ENCODE measurements at regions not wholly inside any gene's neighbourhood (a gene's known extent, or its start where the extent isn't known, plus 50 kb on each side); places are given as distances from the start of the nearest gene placed in this dataset.

DNA sequence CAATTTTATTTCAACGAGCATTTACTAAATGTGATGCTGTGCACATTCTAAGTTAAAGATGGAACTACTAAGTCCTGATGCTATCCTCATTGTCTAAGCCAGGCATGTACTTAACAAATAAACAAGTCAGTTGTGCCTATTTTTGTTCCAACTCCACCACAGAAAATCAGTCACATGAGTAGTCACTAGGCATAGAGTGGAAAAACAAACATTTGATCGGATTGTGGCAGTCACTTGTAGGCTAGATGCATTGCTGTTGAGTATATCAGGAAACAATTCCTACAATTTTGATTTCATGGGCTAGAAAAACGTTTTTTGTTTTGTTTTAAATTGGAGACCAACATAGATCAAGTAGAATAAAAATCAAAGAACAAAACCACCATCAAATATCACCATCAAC is 177.6 kb upstream of the SLC25A13 start:
- DNase-seq = no peak
- intact Hi-C loops (cut with DNase I) = no loop called here

DNA sequence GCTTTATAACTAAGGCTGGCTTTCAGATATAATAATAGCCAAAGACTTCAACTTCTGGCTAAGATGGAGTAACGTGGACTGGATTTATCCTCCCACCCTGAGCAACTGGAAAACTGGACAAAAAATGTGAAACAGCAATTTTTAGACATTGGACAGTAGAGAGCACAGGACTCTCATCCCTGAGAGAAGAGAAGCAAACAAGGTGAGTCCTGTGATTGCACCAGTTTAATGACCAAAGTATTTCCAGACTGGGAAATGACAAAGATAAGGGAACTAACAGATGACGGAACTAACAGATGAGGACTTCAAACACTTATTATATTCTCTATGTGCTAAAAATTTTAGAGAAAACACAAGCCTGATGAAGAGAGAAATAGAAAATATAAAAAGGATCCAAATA is 175.7 kb upstream of the SLC25A13 start:
- intact Hi-C loops (cut with DNase I) = no loop called here

DNA sequence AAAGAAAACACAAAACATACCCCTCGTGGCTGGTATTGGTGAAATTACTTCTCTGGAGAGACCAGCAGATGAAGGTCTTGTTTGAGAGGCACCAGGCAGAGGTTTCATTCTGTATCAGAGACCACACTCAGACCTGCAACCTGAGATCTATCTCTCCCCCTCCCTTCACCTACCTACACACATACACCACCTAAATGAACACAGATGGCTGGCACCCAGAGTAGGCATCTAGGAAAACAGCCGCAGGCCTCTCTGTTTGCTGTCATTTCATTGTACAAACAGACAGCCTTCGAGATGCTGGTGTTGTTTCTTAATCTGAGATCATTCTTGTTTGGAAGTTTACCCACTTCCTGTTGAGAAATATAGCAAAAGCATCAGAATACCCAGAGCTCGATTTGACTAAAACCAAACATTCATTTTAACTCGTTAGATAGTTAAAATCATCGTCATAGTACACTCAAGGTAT is 173.9 kb upstream of the SLC25A13 start:
- intact Hi-C loops (cut with DNase I) = no loop called here
- no peak for DNase-seq

More for the DNA sequence above, 175.7 kb upstream of the SLC25A13 start:
- DNase-seq = no peak

DNA sequence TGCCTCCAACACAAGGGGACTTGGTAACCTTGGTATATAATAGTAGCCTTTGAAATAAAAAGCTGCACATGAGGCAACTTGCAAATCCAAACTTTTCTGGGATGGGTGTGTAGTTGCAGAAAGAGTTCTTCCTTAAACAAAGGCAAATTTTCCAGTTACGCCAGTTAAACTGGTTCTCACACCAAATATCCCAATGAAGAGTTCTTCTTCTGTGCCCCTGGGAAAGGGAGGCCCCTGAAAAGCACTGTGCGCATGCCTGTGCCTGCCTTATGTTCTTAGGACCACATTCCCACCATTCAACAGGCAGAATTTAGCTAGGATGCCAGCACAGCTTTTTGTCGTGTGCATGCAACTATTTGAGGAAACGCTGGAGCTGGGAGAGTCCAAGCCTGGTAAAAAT is 164.8 kb upstream of the SLC25A13 start:
- DNase-seq = no peak
- intact Hi-C loops (cut with DNase I) = no loop called here

DNA sequence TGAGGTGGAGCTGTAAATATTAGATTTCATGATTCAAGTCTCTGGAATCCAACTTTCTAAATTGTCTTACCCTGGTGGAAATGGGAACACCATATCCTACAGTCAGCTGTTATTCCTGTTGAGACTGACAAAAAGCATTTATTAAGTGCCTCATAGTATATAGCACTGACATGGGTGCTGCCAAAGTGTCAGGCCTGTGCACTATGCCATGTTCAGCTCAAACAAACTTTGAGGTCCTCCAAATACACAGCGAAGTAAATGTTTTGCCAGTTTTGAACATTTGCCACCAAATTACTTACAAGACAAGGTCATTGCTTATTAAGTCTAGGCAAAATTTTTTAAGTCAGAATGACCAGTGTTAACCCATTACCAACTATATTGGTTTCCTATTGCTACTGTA is 162.9 kb upstream of the SLC25A13 start:
- no peak for DNase-seq
- intact Hi-C loops (cut with DNase I) = no loop called here

DNA sequence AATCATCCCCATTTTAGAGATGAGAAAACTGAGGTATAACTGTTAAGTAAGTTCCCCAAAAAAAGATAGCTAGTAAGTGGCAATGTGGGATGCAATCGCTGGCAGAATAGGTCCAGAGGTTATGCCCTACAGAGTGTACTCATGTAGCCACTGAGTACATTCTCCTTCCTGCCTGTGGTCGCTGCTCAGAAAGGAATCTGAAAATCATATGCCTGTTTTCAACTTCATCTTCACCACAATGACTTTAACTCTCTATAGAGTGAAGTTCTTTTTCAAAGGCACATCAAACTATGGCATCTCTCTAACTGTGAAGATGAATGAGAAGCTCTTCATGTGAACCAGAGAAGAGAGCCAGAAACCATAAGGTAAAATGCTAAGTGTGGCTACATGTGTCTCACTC is 162.2 kb upstream of the SLC25A13 start:
- intact Hi-C loops (cut with DNase I) = no loop called here
- DNase-seq = no peak

DNA sequence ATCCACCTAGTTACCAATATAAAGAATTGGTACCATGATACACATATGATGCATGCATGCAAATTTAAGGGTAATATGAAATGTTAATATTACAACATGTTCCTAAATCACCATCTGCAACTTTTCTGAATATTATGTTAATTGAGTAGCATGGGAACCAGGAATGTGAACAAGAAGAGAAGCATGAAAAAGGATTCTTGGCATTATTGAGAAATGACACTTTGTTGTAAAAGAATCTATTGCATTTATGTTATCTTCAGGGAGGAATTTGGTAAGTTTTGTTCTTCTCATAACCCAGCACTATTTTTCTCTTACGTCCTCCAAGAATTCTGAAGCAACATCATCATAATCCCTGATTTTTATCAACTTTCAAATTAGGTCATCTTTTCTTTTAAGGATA is 159.9 kb upstream of the SLC25A13 start:
- DNase-seq = no peak
- intact Hi-C loops (cut with DNase I) = no loop called here

DNA sequence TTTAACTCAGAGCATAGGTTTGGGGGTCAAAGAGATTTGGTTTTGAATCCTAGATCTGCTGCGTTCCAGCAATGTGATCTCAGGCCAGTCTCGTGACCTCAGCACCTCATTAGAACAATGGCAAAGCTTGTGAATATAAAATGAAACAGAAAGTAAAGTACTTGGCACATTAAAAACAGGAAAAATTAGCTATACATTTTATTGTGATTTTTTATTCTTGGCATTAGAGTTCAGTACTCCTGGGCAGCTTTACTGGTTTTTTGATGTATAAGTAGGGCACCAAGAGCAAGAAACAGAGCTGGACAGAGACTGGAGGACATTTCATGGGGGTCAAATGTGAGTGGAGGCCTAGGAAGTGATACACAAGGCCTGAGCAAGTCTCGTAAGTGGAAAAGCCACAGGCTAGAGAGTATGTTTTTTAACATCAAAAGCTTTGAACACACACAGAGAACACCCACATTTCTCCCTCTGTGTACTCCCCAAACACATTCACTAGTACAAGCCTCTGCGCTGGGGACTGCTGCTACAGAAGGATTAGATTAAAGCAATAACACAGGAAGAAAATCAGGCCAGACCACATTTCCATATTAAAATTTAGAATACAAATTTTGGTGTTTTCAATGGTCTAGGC is 157.2 kb upstream of the SLC25A13 start:
- no peak for DNase-seq
- intact Hi-C loops (cut with DNase I) = no loop called here

DNA sequence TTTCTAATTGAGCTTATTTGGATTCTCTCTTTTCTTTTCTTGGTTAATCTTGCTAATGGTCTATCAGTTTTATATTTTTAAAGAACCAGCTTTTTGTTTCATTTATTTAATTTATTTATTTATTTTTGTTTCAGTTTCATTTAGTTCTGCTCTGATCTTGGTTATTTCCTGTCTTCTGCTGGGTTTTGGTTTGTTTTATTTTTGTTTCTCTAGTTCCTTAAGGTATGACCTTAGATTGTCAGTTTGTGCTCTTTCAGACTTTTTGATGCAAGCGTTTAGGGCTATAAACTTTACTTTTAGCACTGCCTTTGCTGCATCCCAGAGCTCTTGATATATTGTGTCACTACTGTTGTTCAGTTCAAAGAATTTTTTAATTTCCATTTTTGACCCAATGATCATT is 149.7 kb upstream of the SLC25A13 start:
- intact Hi-C loops (cut with DNase I) = no loop called here
- no peak for DNase-seq

DNA sequence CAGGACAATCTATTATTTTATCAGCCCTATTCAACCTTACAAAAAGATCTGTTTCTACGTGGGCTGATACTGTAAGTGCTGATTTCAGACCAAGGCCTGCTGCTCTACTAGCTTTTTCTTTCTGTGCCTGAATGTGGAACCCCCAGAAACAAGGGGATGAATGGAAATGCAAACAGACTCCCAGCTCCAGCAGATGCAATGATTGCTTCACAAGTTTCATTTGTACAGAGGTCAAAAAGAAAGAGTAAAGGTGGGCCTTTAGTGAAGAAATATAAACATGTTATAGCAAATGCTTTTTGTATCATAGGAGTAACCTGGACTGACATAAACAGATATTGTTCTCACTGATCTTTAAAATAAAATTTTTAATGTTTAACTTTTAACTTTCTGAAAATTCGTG is 130.2 kb upstream of the SLC25A13 start:
- DNase-seq = no peak
- intact Hi-C loops (cut with DNase I) = no loop called here

DNA sequence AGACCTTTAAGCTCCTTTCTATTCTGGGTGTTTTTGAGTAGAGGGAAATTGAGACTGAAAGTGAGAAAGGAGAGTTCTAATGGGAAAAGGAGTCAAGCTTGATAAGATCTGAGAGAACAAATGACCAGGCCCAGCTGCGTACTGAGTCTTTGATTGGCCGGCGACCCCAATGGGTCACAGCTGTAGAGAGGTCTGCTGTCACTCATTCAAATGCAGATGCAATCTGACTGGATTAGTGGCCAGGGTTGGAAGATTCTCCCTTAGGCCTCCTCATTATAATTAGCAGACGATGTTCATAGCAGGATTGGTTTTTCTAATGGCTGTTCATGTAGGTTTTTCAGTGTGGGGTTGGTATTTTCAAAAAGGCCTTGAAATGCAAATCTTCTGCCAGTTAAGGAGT is 127.2 kb upstream of the SLC25A13 start:
- intact Hi-C loops (cut with DNase I) = no loop called here
- no peak for DNase-seq

DNA sequence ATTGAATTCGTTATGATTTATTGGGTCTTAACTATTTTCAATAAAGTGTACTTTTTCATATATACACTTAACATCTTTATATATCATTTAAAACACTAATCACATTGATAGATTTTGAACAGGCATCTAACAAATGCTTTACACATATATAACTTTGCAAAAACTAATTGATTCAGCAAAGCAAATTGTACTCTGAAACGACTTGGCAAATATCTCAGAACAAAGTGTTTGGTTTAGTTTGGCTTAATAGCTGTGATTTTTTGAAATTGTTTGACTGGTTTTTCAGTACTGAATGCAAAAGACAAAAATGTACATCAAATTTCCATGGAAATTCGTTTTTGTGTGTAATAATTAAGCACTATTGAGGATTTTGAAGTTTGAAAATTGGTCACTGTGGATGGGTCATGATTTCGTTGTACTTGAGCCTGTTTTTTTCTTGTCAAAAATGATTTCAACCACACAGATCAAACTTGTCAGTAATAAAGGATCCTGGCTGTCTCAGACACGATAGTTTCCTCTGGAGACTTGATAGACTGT is 125.3 kb upstream of the SLC25A13 start:
- intact Hi-C loops (cut with DNase I) = no loop called here
- DNase-seq = no peak

DNA sequence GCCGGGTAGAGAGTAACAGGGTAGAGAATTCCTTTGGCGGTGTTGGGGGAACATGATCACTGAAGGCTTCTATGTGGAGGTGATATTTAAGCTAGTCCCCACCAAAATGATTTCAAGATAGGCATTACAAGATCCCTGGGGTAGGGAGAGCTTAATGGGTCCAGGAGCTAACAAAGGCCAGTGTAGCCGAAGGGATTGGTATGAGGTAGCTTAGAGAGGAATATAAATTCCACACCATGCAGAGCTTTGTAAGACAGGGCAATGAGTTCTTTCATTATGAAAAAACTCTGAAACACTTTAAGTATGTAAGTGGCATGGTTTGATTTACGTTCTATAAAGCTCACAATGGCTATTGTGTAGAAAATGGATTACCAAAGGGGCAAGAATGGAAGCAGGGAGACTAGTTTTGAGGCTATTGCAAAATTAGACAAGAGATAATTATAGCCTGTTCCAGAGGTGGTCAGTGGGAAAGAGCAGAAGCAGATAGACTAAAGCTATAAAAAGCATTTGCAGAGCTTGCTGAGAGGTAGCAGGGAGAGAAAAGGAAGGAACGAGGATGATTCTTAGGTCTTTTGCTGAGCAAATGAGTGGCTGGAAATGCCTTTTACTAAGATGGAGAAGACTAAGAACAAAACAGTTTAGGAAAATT is 119.7 kb upstream of the SLC25A13 start:
- intact Hi-C loops (cut with DNase I) = no loop called here
- DNase-seq = no peak

DNA sequence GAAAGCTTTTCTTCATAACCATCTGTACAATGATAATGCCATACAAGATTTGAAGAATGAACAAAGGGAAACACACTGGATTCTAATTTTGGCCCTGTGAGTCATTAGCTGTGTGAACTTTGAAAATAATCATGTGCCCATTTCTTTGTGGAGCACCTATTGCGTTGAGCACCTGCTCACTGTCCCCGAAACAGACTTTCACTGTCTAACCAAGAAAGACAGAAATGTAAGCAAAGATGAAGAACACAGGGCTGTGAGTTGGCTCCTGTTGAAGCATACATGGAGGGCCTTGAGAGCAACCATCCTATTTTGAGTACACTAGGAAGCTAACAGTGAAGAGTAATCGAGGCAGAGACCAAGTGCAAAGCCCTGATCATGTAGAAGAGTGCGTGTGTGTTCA is 118.4 kb upstream of the SLC25A13 start:
- DNase-seq = no peak
- intact Hi-C loops (cut with DNase I) = no loop called here

DNA sequence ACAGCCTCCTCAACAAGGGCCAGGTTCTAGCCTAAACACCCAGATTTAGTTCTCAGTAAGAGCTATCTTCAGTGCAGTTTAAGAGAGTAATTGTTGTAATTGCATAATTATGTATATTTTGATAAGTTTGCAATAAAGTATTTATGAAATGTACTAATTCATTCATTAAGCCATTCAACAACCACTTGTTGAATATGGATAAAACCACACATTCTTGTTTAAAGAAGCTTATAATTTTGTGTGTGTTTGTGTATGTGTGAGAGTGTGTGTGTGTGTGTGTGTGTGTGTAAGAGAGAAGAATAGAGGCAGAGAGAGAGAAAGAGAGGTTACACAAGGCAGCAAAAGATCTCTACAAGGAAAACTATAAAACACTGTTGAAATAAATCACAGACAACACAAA is 115.0 kb upstream of the SLC25A13 start:
- DNase-seq = no peak

DNA sequence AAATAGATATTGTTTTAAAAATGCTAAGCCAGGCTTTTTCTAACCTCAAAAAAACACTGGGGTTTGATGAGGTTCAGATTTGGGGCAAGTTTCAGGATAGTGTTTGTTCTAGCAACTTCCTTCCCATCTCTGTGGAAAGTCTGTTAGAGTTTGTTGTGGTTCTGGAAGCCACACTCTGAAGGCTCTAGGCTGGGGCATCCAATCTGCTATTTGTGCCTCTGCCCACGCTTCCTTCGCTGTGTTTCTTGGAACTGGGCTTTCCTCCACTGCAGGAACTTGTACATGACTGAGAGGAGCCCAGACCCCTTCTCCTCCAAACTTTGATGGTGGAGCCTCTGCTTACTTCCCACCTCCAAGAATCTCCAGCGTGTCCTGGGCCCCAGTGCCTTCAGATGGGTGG is 108.5 kb upstream of the SLC25A13 start:
- intact Hi-C loops (cut with DNase I) = no loop called here
- DNase-seq = no peak

More for the DNA sequence above, 115.0 kb upstream of the SLC25A13 start:
- intact Hi-C loops (cut with DNase I) = no loop called here

DNA sequence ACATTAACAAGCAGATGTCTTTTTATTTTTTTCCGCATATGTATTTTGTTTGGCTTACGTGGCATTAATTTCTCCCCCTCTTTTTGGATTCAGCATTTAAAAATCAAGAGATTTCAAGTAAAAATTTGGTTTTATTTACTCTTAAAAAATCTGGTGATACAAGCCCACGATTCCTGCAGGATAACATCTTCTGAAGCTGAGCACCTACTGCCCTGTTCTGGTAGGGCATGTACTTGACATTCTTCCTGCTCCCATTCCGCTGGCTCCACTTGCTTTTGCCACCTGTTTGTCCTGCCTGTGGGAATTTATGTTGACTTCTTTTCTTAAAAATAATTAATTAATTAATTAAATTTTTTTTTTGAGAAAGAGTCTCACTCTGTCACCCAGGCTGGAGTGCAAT is 105.2 kb upstream of the SLC25A13 start:
- DNase-seq = no peak
- intact Hi-C loops (cut with DNase I) = no loop called here

DNA sequence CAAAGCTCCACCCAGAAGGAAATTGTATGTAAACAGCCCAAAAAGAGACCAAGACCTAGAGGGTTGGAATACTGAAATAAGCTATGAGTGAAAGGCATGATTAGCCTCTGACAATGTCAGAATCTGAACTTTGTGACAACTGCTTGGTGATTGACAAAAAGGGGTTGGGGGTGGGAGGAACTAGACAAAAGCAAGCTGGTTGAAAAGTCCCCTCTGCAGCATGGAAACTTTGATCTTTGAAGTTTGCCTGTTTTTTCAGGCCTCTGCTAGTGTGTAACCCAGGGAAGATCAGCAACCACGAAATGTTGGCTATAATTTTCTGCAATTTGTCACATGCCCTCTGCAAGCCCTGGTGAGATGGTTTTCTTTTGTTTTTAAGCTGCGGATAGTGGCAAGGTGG is 104.8 kb upstream of the SLC25A13 start:
- intact Hi-C loops (cut with DNase I) = no loop called here
- no peak for DNase-seq

DNA sequence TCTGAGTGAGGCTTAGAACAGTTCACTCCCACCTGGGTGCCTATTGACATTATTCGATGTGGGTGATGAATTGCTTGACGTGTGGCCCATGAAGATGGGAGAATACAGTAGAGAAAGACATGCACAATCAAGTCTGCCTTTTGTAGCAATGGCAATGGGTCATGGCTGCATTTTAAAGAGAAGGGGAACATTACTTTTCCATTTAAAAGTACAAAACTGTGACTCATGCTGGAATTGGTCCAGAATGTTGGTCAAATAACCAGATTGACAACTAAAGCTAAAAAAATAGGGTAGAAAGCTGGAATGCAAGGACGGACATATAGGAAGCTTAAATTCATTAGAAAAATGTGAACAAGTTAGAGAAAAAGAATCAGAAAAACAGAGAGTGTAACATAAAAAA is 104.1 kb upstream of the SLC25A13 start:
- intact Hi-C loops (cut with DNase I) = no loop called here
- no peak for DNase-seq

DNA sequence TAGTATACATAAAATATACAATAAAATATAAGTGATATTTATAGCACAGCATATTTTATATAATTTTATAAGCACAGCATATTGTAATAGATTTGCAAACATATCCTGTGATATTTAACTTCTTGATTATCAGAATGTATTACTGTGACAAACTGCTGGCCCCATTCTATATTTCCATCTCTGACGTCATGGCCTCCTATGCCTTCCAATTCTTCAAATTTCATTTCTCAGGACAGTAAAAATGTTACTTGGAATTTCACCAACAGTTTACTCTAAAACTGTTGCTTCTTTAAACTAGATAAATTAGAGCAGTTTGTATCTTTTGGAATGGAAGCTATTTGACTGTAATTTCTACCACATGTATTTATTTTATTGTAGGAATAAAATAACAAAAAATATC is 102.5 kb upstream of the SLC25A13 start:
- no peak for DNase-seq
- intact Hi-C loops (cut with DNase I) = no loop called here

DNA sequence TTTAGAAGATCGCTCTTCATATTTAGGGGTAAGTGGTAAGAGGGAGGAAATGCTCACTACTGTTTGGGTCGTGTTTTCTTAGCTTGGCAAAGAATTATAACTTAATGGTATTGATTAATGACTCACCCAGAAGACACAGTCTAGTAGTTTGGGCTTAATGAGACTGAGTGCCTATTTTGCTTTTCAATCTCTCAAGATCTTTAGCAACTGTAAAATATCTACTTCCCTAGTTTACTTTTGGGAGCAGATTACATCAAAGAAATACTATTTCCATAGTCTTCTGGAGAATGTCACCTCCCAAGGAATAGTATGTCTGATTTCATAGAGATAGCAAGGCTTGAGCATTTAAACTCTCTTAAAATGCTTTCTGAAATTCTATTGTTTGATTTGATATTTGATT is 100.5 kb upstream of the SLC25A13 start:
- intact Hi-C loops (cut with DNase I) = no loop called here
- no peak for DNase-seq
